ENCODE measurements at regions not wholly inside any gene's neighbourhood (a gene's known extent, or its start where the extent isn't known, plus 50 kb on each side); places are given as distances from the start of the nearest gene placed in this dataset.

GRCh38 chr4:32396507-32397070 is 1676.4 kb downstream of the PCDH7 start:
- TF ChIP-seq CTCF (IDR thresholded peaks at IDR 0.05; ENCODE audit: low read depth, low read length, missing control alignments), result no peak
- H3K4me3 ChIP-seq (replicated peaks; ENCODE audit: low read depth, low read length), result no peak overlapping the region
- no peak for DNase-seq (ENCODE audit: extremely low read depth, low read depth)

GRCh38 chr4:32400870-32401269 is 1680.7 kb downstream of the PCDH7 start:
- no peak overlapping the region for H3K4me3 ChIP-seq (replicated peaks; ENCODE audit: low read depth, low read length)
- no peak for DNase-seq (ENCODE audit: extremely low read depth, low read depth)
- no peak for TF ChIP-seq CTCF (IDR thresholded peaks at IDR 0.05; ENCODE audit: low read depth, low read length, missing control alignments)

- DNase-seq (ENCODE audit: extremely low read depth, low read depth), result no peak
- H3K4me3 ChIP-seq (replicated peaks; ENCODE audit: low read depth, low read length), result no peak overlapping the region
- no peak for TF ChIP-seq CTCF (IDR thresholded peaks at IDR 0.05; ENCODE audit: low read depth, low read length, missing control alignments)
Measured at GRCh38 chr4:32417113-32417704, 1697.0 kb downstream of the PCDH7 start.

DNA sequence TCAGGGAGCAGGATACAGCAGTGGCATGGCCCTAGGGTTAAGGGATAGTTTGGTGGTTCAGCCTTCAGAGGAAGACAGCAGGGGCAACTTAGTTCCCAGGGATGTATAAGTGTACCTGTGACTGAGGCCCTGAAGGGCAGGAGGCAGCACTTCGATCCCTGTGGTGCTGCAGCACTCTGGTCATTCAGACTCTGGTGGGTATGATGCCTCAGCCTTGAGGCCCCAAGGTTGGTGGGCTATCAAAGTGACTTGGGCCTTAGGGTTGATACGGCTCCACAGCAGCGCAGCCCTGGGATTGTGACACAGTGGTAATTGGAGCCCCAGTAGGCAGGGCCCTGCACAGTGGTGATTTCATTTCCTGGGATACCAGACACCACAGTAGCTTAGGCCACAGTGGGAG is 1703.1 kb downstream of the PCDH7 start:
- no peak for TF ChIP-seq CTCF (IDR thresholded peaks at IDR 0.05; ENCODE audit: low read depth, low read length, missing control alignments)
- no peak overlapping the region for H3K4me3 ChIP-seq (replicated peaks; ENCODE audit: low read depth, low read length)
- DNase-seq (ENCODE audit: extremely low read depth, low read depth), result no peak

DNA sequence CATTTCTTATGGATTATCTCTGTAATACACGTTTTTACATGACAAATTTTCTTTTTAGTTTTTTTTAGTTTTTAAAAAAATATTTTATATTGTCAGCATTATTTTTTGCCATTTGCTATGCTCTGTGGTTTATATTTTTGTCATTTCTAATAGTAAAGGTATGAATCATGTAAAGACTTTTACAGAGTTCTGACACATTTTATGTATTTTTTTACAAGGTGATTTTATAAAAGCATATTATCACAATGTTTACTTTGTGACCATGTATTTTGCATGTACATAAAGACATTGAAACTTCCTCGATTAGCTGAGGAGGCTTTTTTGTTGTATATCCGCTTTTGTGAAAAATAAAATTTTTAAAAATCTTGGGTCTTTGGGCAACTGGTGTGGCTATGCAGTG is 1705.1 kb downstream of the PCDH7 start:
- no peak overlapping the region for H3K4me3 ChIP-seq (replicated peaks; ENCODE audit: low read depth, low read length)
- TF ChIP-seq CTCF (IDR thresholded peaks at IDR 0.05; ENCODE audit: low read depth, low read length, missing control alignments), result no peak
- no peak for DNase-seq (ENCODE audit: extremely low read depth, low read depth)

DNA sequence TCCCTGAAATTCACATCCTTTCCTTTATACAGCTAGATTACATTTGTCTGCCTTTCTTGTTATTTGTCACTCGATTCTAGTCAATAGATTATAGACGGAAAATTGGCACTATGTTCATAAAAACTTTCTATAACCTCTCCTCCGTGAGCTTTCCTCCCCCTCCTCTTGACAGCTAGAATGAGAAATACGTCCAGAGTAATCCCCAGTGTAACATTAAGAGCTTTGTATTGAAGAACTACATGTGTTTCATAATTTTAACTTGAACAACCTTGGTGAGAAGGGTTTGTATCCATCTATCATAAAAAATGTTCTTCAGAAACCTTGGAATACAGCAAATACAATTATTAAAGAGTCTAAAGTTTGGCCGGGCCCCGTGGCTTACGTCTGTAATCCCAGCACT is 1707.4 kb downstream of the PCDH7 start:
- TF ChIP-seq CTCF (IDR thresholded peaks at IDR 0.05; ENCODE audit: low read depth, low read length, missing control alignments), result no peak
- H3K4me3 ChIP-seq (replicated peaks; ENCODE audit: low read depth, low read length), result no peak overlapping the region
- DNase-seq (ENCODE audit: extremely low read depth, low read depth), result no peak

DNA sequence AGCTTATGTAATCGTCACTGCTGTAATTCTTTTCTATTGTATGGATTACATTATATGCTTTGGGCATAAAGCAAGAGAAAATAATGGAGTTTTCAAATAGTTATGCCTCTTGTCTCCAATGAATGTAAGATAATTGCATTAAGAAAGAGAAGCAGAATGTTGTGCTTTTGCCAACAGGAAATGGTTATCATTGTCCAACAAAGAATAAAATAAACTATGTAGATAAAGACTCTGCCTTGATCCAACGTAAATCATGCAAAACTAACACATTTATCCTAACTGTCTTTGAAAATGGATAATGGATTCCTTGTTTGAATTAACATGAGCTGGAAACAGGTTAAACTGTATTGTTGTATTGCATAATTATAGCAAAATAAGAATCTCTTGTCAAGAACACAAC is 1709.0 kb downstream of the PCDH7 start:
- TF ChIP-seq CTCF (IDR thresholded peaks at IDR 0.05; ENCODE audit: low read depth, low read length, missing control alignments), result no peak
- DNase-seq (ENCODE audit: extremely low read depth, low read depth), result no peak

More for the DNA sequence above, 1709.0 kb downstream of the PCDH7 start:
- no peak overlapping the region for H3K4me3 ChIP-seq (replicated peaks; ENCODE audit: low read depth, low read length)

Data from HFF-Myc (cell line).